Stimulated activated CD8-positive, alpha-beta memory T cell treated with anti-CD3 and anti-CD28 coated beads, Interleukin-15, amount 100 ng/mL, for 4 hours (primary cell): ENCODE measurements at regions not wholly inside any gene's neighbourhood (a gene's known extent, or its start where the extent isn't known, plus 50 kb on each side); places are given as distances from the start of the nearest gene placed in this dataset.

Experiments
- DNase-seq, 2 donors: peaks; one replicate each; pipeline ENCODE4 v3.0.0-alpha.2; 2020; ENCODE audit warnings: low read depth in 2 of 2

GRCh38 chr4:151988591-151988990 is 227.8 kb upstream of the GATB start:
- DNase-seq = no peak

- no peak for DNase-seq
Observed at GRCh38 chr4:151987606-151988005, 226.8 kb upstream of the GATB start.

GRCh38 chr4:151983854-151984253 is 223.0 kb upstream of the GATB start:
- DNase-seq = no peak

- DNase-seq = no peak
Observed at GRCh38 chr4:151979819-151980218, 219.0 kb upstream of the GATB start.

- no peak for DNase-seq
Observed at GRCh38 chr4:151968643-151969042, 207.8 kb upstream of the GATB start.

- DNase-seq = no peak
Observed at GRCh38 chr4:151967074-151967473, 206.3 kb upstream of the GATB start.

- DNase-seq = no peak
Observed at GRCh38 chr4:151962138-151962823, 201.5 kb upstream of the GATB start.

GRCh38 chr4:151961456-151961855 is 200.6 kb upstream of the GATB start:
- no peak for DNase-seq

GRCh38 chr4:151960449-151961230 is 199.8 kb upstream of the GATB start:
- no peak for DNase-seq

GRCh38 chr4:151957153-151957552 is 196.3 kb upstream of the GATB start:
- DNase-seq = no peak

GRCh38 chr4:151955721-151956380 is 195.0 kb upstream of the GATB start:
- no peak for DNase-seq

GRCh38 chr4:151953795-151954372 is 193.1 kb upstream of the GATB start:
- no peak for DNase-seq

- no peak for DNase-seq
Observed at GRCh38 chr4:151953312-151953711, 192.5 kb upstream of the GATB start.

- no peak for DNase-seq
Observed at GRCh38 chr4:151952711-151953254, 192.0 kb upstream of the GATB start.

- no peak for DNase-seq
Observed at GRCh38 chr4:151952137-151952536, 191.3 kb upstream of the GATB start.

GRCh38 chr4:151951671-151952050 is 190.9 kb upstream of the GATB start:
- DNase-seq = no peak

- DNase-seq = no peak
Observed at GRCh38 chr4:151950993-151951670, 190.3 kb upstream of the GATB start.

GRCh38 chr4:151948351-151949016 is 187.7 kb upstream of the GATB start:
- DNase-seq = no peak

- no peak for DNase-seq
Observed at GRCh38 chr4:151946718-151947117, 185.9 kb upstream of the GATB start.

GRCh38 chr4:151942971-151943370 is 182.2 kb upstream of the GATB start:
- DNase-seq = no peak
